Loucy (cell line): ENCODE measurements at regions not wholly inside any gene's neighbourhood (a gene's known extent, or its start where the extent isn't known, plus 50 kb on each side); places are given as distances from the start of the nearest gene placed in this dataset.
"Not testable (repeated sequence)": the region's sequence is repeated elsewhere in the genome, so short reads cannot be mapped to it uniquely, and the experiment has no call there.

Source experiments
- H2AFZ ChIP-seq: fragments of 200-600 bp; sonication (generic); 2 replicates; pipeline ENCODE4 v1.6.0; 2016; ENCODE audit warnings: antibody characterized with exemption, mild to moderate bottlenecking, low read length, moderate library complexity
- H3F3A ChIP-seq: fragments of 200-600 bp; 2 replicates; pipeline ENCODE4 v1.6.0; 2016; ENCODE audit warnings: antibody characterized with exemption, low read depth, mild to moderate bottlenecking
- H3K27me3 ChIP-seq: fragments of 200-600 bp; sonication (generic); 2 replicates; pipeline ENCODE4 v1.6.1; 2014; ENCODE audit warnings: low read length, mild to moderate bottlenecking; ENCODE audit not compliant: insufficient read depth, poor library complexity, severe bottlenecking
- H3K36me3 ChIP-seq: fragments of 200-600 bp; sonication (generic); 2 replicates; pipeline ENCODE4 v1.6.1; 2016; ENCODE audit warnings: low read length; ENCODE audit not compliant: insufficient read depth
- H3K4me1 ChIP-seq: fragments of 200-600 bp; sonication (generic); 2 replicates; pipeline ENCODE4 v1.5.1; 2014; ENCODE audit warnings: low read length, mild to moderate bottlenecking; ENCODE audit not compliant: insufficient read depth, poor library complexity, severe bottlenecking
- H3K4me2 ChIP-seq: fragments of 200-600 bp; sonication (generic); 2 replicates; pipeline ENCODE4 v1.6.0; 2014; ENCODE audit warnings: antibody characterized with exemption, low read length, low read depth, mild to moderate bottlenecking; ENCODE audit not compliant: poor library complexity, severe bottlenecking
- H3K4me3 ChIP-seq: fragments of 200-600 bp; sonication (generic); 2 replicates; pipeline ENCODE4 v1.5.1; 2014; ENCODE audit warnings: low read length, mild to moderate bottlenecking, mixed read lengths; ENCODE audit not compliant: poor library complexity, severe bottlenecking
- H3K79me2 ChIP-seq: fragments of 200-600 bp; sonication (generic); 2 replicates; pipeline ENCODE4 v1.6.1; 2014; ENCODE audit warnings: low read length; ENCODE audit not compliant: insufficient read depth
- H3K9ac ChIP-seq: fragments of 200-600 bp; sonication (generic); 2 replicates; pipeline ENCODE4 v1.6.0; 2014; ENCODE audit warnings: mild to moderate bottlenecking, low read depth, low read length, moderate library complexity; ENCODE audit not compliant: poor library complexity, severe bottlenecking
- H3K9me2 ChIP-seq: fragments of 200-600 bp; sonication (generic); replicated peaks from 2 replicates; pipeline ENCODE4 v1.6.1; 2016; ENCODE audit warnings: low read depth, low read length, mixed read lengths
- H3K9me3 ChIP-seq: fragments of 200-600 bp; sonication (generic); 2 replicates; pipeline ENCODE4 v1.6.1; 2014; ENCODE audit warnings: mild to moderate bottlenecking, antibody characterized with exemption, low read length, low read depth; ENCODE audit not compliant: insufficient read depth
- H4K20me1 ChIP-seq: fragments of 200-600 bp; sonication (generic); 2 replicates; pipeline ENCODE4 v1.6.0; 2014; ENCODE audit warnings: antibody characterized with exemption, low read length, mild to moderate bottlenecking; ENCODE audit not compliant: insufficient read depth, poor library complexity, severe bottlenecking
- EZH2phosphoT487 ChIP-seq: fragments of 200-600 bp; IDR thresholded peaks from 2 replicates; pipeline ENCODE4 v1.6.1; 2018; ENCODE audit warnings: antibody characterized with exemption, mild to moderate bottlenecking, moderate library complexity, borderline replicate concordance
- TF ChIP-seq, protein P1 (sequence below): fragments of 200-600 bp; sonication (generic); conservative IDR thresholded peaks from 2 replicates; pipeline ENCODE4 v1.5.1; 2014; ENCODE audit warnings: mild to moderate bottlenecking, antibody characterized with exemption, low read length

DNA sequence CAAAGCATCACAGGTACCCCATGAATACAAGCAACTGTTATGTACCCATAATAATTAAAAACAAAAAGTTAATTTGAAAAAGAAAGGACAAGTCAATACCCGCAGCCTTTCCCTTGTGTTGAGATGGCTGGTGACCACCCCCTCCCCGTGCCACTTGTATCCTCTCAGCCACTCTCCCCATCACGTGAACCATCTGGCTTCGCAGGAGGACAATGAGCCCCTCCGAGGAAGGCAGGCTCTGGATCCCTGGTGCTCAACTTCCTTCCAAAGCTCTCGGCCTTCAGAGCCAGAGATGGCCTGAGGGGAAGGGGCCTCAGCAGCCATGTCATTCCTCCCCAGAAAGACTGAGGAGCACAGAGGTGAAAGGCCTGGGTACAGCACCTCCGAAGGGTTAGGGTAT lies 120.4 kb upstream of the RAB4A start:
- Histone ChIP-seq H3K4me2 (no peak overlapping the region), H3K9me3 (no peaks in the 10 kb centered on the region), H4K20me1 (no peaks in the 10 kb centered on the region), H3K4me1 (peaks cover 26% of the 10 kb centered on the region), H3K4me3 (no peak overlapping the region), H2AFZ (no peak overlapping the region), H3F3A (no peaks in the 10 kb centered on the region), H3K9me2 (no peaks in the 10 kb centered on the region), H3K27me3 (no peaks in the 10 kb centered on the region), H3K79me2 (no peaks in the 10 kb centered on the region), H3K36me3 (no peaks in the 10 kb centered on the region), H3K9ac (no peak overlapping the region)
- no peak for TF ChIP-seq EZH2phosphoT487
- TF ChIP-seq, protein P1, sequence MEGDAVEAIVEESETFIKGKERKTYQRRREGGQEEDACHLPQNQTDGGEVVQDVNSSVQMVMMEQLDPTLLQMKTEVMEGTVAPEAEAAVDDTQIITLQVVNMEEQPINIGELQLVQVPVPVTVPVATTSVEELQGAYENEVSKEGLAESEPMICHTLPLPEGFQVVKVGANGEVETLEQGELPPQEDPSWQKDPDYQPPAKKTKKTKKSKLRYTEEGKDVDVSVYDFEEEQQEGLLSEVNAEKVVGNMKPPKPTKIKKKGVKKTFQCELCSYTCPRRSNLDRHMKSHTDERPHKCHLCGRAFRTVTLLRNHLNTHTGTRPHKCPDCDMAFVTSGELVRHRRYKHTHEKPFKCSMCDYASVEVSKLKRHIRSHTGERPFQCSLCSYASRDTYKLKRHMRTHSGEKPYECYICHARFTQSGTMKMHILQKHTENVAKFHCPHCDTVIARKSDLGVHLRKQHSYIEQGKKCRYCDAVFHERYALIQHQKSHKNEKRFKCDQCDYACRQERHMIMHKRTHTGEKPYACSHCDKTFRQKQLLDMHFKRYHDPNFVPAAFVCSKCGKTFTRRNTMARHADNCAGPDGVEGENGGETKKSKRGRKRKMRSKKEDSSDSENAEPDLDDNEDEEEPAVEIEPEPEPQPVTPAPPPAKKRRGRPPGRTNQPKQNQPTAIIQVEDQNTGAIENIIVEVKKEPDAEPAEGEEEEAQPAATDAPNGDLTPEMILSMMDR = no peak

DNA sequence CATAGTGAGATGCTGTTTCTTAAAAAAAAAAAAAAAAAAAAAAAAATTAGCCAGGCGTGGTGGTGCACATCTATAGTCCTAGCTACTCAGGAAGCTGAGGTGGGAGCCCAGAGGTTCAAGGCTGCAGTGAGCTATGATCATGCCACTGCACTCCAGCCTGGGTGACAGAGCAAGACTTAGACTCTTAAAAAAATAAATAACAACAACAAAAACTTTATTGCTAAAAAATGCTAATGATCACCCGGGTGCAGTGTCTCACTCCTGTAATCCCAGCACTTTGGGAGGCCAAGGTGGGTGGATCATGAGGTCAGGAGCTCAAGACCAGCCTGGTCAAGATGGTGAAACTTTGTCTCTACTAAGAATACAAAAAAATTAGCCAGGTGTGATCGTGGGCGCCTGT lies 119.5 kb upstream of the RAB4A start:
- H3K36me3 ChIP-seq, H3K4me3 ChIP-seq, H3K27me3 ChIP-seq, H4K20me1 ChIP-seq, H3K9me3 ChIP-seq, H3K4me2 ChIP-seq, H3K9ac ChIP-seq, H3K79me2 ChIP-seq, H3K9me2 ChIP-seq, H3F3A ChIP-seq, H2AFZ ChIP-seq: not testable (repeated sequence)
- H3K4me1 ChIP-seq = peaks cover 35% of the 10 kb centered on the region

- peaks cover 38% of the 10 kb centered on the region for H3K4me1 ChIP-seq
- no peaks in the 10 kb centered on the region for H3K36me3 ChIP-seq
- H3K9me3 ChIP-seq = no peaks in the 10 kb centered on the region
- H3K9ac ChIP-seq = no peak overlapping the region
- no peak overlapping the region for H3K4me3 ChIP-seq
- no peaks in the 10 kb centered on the region for H3K79me2 ChIP-seq
- no peak overlapping the region for H3K4me2 ChIP-seq
- H4K20me1 ChIP-seq = no peaks in the 10 kb centered on the region
- H3K9me2 ChIP-seq = no peaks in the 10 kb centered on the region
- TF ChIP-seq EZH2phosphoT487 = no peak
- TF ChIP-seq, protein P1 = no peak
- no peaks in the 10 kb centered on the region for H3F3A ChIP-seq
- no peak overlapping the region for H2AFZ ChIP-seq
- H3K27me3 ChIP-seq = no peaks in the 10 kb centered on the region
These were observed 118.6 kb upstream of the RAB4A start for GRCh38 chr1:229152311-229152710.

GRCh38 chr1:229153955-229154548 lies 116.9 kb upstream of the RAB4A start:
- H4K20me1 ChIP-seq = no peaks in the 10 kb centered on the region
- H3K79me2 ChIP-seq = no peaks in the 10 kb centered on the region
- H3K4me3 ChIP-seq = no peak overlapping the region
- peaks cover 34% of the 10 kb centered on the region for H3K4me1 ChIP-seq
- H2AFZ ChIP-seq = peak overlapping the region; percentile 36; the same call in 1 of the 2 replicates
- no peaks in the 10 kb centered on the region for H3F3A ChIP-seq
- H3K9ac ChIP-seq = no peak overlapping the region
- TF ChIP-seq, protein P1 = peak; percentile 44
- TF ChIP-seq EZH2phosphoT487 = no peak
- H3K4me2 ChIP-seq = peak overlapping the region; percentile 40
- no peaks in the 10 kb centered on the region for H3K36me3 ChIP-seq
- H3K9me2 ChIP-seq = no peaks in the 10 kb centered on the region
- no peaks in the 10 kb centered on the region for H3K9me3 ChIP-seq
- no peaks in the 10 kb centered on the region for H3K27me3 ChIP-seq
